Fibroblast of lung (primary cell): ENCODE measurements at regions not wholly inside any gene's neighbourhood (a gene's known extent, or its start where the extent isn't known, plus 50 kb on each side); places are given as distances from the start of the nearest gene placed in this dataset.

ENCODE experiments used
- EZH2 ChIP-seq: IDR thresholded peaks from 2 replicates; pipeline ENCODE4 v1.5.1; 2012; ENCODE audit warnings: low read length, control low read depth, mild to moderate bottlenecking; ENCODE audit errors: missing control alignments
- TF ChIP-seq, protein P1 (sequence below), 2 donors: IDR thresholded peaks in 1 of 2; conservative IDR thresholded peaks in 1 of 2; 1 replicate in 1 of 2; 2 replicates in 1 of 2; pipeline ENCODE4 v1.5.1; 2011 to 2012; ENCODE audit warnings: low read length in 2 of 2, control low read depth in 1 of 2, inconsistent platforms in 1 of 2, low read depth in 1 of 2, mild to moderate bottlenecking in 1 of 2

DNA sequence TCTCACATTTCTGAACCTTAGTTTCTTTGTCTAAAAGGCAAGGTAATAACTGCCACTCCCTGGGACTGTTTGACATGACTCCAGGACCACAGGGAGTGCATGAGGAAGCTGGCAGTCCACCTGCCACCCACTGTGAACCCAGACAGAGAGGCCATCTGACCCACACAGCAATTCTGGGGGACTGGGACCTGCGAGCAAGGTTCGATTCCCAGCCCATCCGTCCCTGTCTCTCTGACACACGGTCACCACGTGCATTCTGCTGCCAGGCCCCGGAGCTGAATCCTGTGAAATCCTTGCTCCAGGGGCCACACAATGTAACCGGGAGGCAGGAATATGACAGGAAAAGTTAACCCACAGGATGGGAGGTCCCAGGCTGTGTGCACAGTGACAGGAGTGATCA, 218.8 kb upstream of the FOXF1 start:
- TF ChIP-seq, protein P1, sequence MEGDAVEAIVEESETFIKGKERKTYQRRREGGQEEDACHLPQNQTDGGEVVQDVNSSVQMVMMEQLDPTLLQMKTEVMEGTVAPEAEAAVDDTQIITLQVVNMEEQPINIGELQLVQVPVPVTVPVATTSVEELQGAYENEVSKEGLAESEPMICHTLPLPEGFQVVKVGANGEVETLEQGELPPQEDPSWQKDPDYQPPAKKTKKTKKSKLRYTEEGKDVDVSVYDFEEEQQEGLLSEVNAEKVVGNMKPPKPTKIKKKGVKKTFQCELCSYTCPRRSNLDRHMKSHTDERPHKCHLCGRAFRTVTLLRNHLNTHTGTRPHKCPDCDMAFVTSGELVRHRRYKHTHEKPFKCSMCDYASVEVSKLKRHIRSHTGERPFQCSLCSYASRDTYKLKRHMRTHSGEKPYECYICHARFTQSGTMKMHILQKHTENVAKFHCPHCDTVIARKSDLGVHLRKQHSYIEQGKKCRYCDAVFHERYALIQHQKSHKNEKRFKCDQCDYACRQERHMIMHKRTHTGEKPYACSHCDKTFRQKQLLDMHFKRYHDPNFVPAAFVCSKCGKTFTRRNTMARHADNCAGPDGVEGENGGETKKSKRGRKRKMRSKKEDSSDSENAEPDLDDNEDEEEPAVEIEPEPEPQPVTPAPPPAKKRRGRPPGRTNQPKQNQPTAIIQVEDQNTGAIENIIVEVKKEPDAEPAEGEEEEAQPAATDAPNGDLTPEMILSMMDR (conservative IDR thresholded peaks at IDR 0.05 in 1 of 2, IDR thresholded peaks at IDR 0.05 in 1 of 2; ENCODE audit: low read depth in 1 of 2, low read length in 2 of 2): no peak
- TF ChIP-seq EZH2: no peak
